Posterior cingulate gyrus (tissue), 11 donors: ENCODE measurements at regions not wholly inside any gene's neighbourhood (a gene's known extent, or its start where the extent isn't known, plus 50 kb on each side); places are given as distances from the start of the nearest gene placed in this dataset.
A peak's percentile ranks its signal among the peaks of the same experiment; 100 is the strongest.

Experiments
- DNase-seq, 10 donors: peaks; one replicate each; pipeline versions ENCODE4 v3.0.0 to v3.0.0-alpha.2; 2020 to 2021; ENCODE audit warnings: mixed read lengths in 3 of 10
- intact Hi-C: fragments of 100-400 bp; cut with DNase I; formaldehyde crosslinking; loops from one replicate; pipeline ENCODE4 v1.15.1; 2023

- intact Hi-C loops = no loop called here
Measured at GRCh38 chr3:26340001-26340400, 282.6 kb upstream of the LRRC3B start.

GRCh38 chr3:26343647-26344046 lies 278.9 kb upstream of the LRRC3B start:
- DNase-seq = no peak
- intact Hi-C loops = no loop called here

More at GRCh38 chr3:26340001-26340400, 282.6 kb upstream of the LRRC3B start:
- DNase-seq = no peak

- intact Hi-C loops = no loop called here
- peak in 2 of 10 donors; percentile 46 to 56 for DNase-seq
Measured at GRCh38 chr3:26345613-26346012, 277.0 kb upstream of the LRRC3B start.

GRCh38 chr3:26346497-26346896 lies 276.1 kb upstream of the LRRC3B start:
- DNase-seq = peak in 3 of 10 donors; percentile 57 to 65 (median 59)
- intact Hi-C loops = no loop called here

GRCh38 chr3:26347150-26347549 lies 275.4 kb upstream of the LRRC3B start:
- intact Hi-C loops = no loop called here

GRCh38 chr3:26350853-26351252 lies 271.7 kb upstream of the LRRC3B start:
- intact Hi-C loops = no loop called here
- DNase-seq = no peak

More at GRCh38 chr3:26347150-26347549, 275.4 kb upstream of the LRRC3B start:
- DNase-seq = peak in 3 of 10 donors; percentile 50 to 74 (median 71)

GRCh38 chr3:26353097-26353496 lies 269.5 kb upstream of the LRRC3B start:
- DNase-seq = no peak
- intact Hi-C loops = no loop called here

- intact Hi-C loops = no loop called here
- no peak for DNase-seq
Measured at GRCh38 chr3:26358405-26358804, 264.2 kb upstream of the LRRC3B start.

- intact Hi-C loops = no loop called here
- DNase-seq = no peak
Measured at GRCh38 chr3:26365706-26366105, 256.9 kb upstream of the LRRC3B start.

GRCh38 chr3:26368312-26368711 lies 254.3 kb upstream of the LRRC3B start:
- intact Hi-C loops = no loop called here
- DNase-seq = no peak

- intact Hi-C loops = no loop called here
- peak in 1 of 10 donors; percentile 18 for DNase-seq
Measured at GRCh38 chr3:26369133-26369532, 253.4 kb upstream of the LRRC3B start.

GRCh38 chr3:26375843-26376530 lies 246.6 kb upstream of the LRRC3B start:
- DNase-seq = no peak
- intact Hi-C loops = no loop called here

GRCh38 chr3:26381411-26381810 lies 241.2 kb upstream of the LRRC3B start:
- DNase-seq = no peak

GRCh38 chr3:26406636-26407035 lies 215.9 kb upstream of the LRRC3B start:
- no peak for DNase-seq
- intact Hi-C loops = no loop called here

More at GRCh38 chr3:26381411-26381810, 241.2 kb upstream of the LRRC3B start:
- intact Hi-C loops = no loop called here

- no peak for DNase-seq
- intact Hi-C loops = no loop called here
Measured at GRCh38 chr3:26418553-26418952, 204.0 kb upstream of the LRRC3B start.

GRCh38 chr3:26422415-26422814 lies 200.2 kb upstream of the LRRC3B start:
- DNase-seq = no peak
- intact Hi-C loops = no loop called here

GRCh38 chr3:26425076-26425475 lies 197.5 kb upstream of the LRRC3B start:
- intact Hi-C loops = no loop called here
- no peak for DNase-seq

GRCh38 chr3:26428992-26429391 lies 193.6 kb upstream of the LRRC3B start:
- no peak for DNase-seq
- intact Hi-C loops = no loop called here

GRCh38 chr3:26437678-26438077 lies 184.9 kb upstream of the LRRC3B start:
- intact Hi-C loops = no loop called here
- no peak for DNase-seq

GRCh38 chr3:26438325-26438940 lies 184.1 kb upstream of the LRRC3B start:
- intact Hi-C loops = no loop called here
- DNase-seq = no peak

- intact Hi-C loops = no loop called here
- DNase-seq = no peak
Measured at GRCh38 chr3:26438981-26439884, 183.3 kb upstream of the LRRC3B start.
